ENCODE measurements at regions not wholly inside any gene's neighbourhood (a gene's known extent, or its start where the extent isn't known, plus 50 kb on each side); places are given as distances from the start of the nearest gene placed in this dataset.

GRCh38 chr1:221945669-221946068 is 203.8 kb upstream of the DUSP10 start:
- DNase-seq (ENCODE audit: low read depth in 4 of 4, low spot score in 2 of 4) = no peak

- DNase-seq (ENCODE audit: low read depth in 4 of 4, low spot score in 2 of 4) = no peak
Observed at GRCh38 chr1:221944247-221944870, 202.5 kb upstream of the DUSP10 start.

- no peak for DNase-seq (ENCODE audit: low read depth in 4 of 4, low spot score in 2 of 4)
Observed at GRCh38 chr1:221940631-221941030, 198.7 kb upstream of the DUSP10 start.

- DNase-seq (ENCODE audit: low read depth in 4 of 4, low spot score in 2 of 4) = no peak
Observed at GRCh38 chr1:221939607-221940006, 197.7 kb upstream of the DUSP10 start.

GRCh38 chr1:221937155-221937953 is 195.5 kb upstream of the DUSP10 start:
- no peak for DNase-seq (ENCODE audit: low read depth in 4 of 4, low spot score in 2 of 4)

GRCh38 chr1:221933814-221934213 is 191.9 kb upstream of the DUSP10 start:
- DNase-seq (ENCODE audit: low read depth in 4 of 4, low spot score in 2 of 4) = no peak

GRCh38 chr1:221926441-221926840 is 184.6 kb upstream of the DUSP10 start:
- no peak for DNase-seq (ENCODE audit: low read depth in 4 of 4, low spot score in 2 of 4)

GRCh38 chr1:221925947-221926346 is 184.1 kb upstream of the DUSP10 start:
- no peak for DNase-seq (ENCODE audit: low read depth in 4 of 4, low spot score in 2 of 4)

- no peak for DNase-seq (ENCODE audit: low read depth in 4 of 4, low spot score in 2 of 4)
Observed at GRCh38 chr1:221923929-221924598, 182.2 kb upstream of the DUSP10 start.

- no peak for DNase-seq (ENCODE audit: low read depth in 4 of 4, low spot score in 2 of 4)
Observed at GRCh38 chr1:221921936-221922335, 180.0 kb upstream of the DUSP10 start.

GRCh38 chr1:221919743-221920142 is 177.9 kb upstream of the DUSP10 start:
- no peak for DNase-seq (ENCODE audit: low read depth in 4 of 4, low spot score in 2 of 4)

- DNase-seq (ENCODE audit: low read depth in 4 of 4, low spot score in 2 of 4) = no peak
Observed at GRCh38 chr1:221919341-221919740, 177.5 kb upstream of the DUSP10 start.

GRCh38 chr1:221916176-221916575 is 174.3 kb upstream of the DUSP10 start:
- DNase-seq (ENCODE audit: low read depth in 4 of 4, low spot score in 2 of 4) = no peak

GRCh38 chr1:221915764-221916163 is 173.9 kb upstream of the DUSP10 start:
- DNase-seq (ENCODE audit: low read depth in 4 of 4, low spot score in 2 of 4) = no peak

GRCh38 chr1:221913351-221913892 is 171.5 kb upstream of the DUSP10 start:
- no peak for DNase-seq (ENCODE audit: low read depth in 4 of 4, low spot score in 2 of 4)

- DNase-seq (ENCODE audit: low read depth in 4 of 4, low spot score in 2 of 4) = no peak
Observed at GRCh38 chr1:221912230-221912629, 170.3 kb upstream of the DUSP10 start.

- DNase-seq (ENCODE audit: low read depth in 4 of 4, low spot score in 2 of 4) = no peak
Observed at GRCh38 chr1:221911714-221912113, 169.8 kb upstream of the DUSP10 start.

- no peak for DNase-seq (ENCODE audit: low read depth in 4 of 4, low spot score in 2 of 4)
Observed at GRCh38 chr1:221910222-221910621, 168.3 kb upstream of the DUSP10 start.

GRCh38 chr1:221908573-221908972 is 166.7 kb upstream of the DUSP10 start:
- DNase-seq (ENCODE audit: low read depth in 4 of 4, low spot score in 2 of 4) = no peak

GRCh38 chr1:221907166-221907932 is 165.5 kb upstream of the DUSP10 start:
- no peak for DNase-seq (ENCODE audit: low read depth in 4 of 4, low spot score in 2 of 4)

- DNase-seq (ENCODE audit: low read depth in 4 of 4, low spot score in 2 of 4) = no peak
Observed at GRCh38 chr1:221905802-221906201, 163.9 kb upstream of the DUSP10 start.

Data from left renal cortex interstitium (tissue), 4 donors.